ENCODE measurements at regions not wholly inside any gene's neighbourhood (a gene's known extent, or its start where the extent isn't known, plus 50 kb on each side); places are given as distances from the start of the nearest gene placed in this dataset.

GRCh38 chr13:103598671-103599070 is 532.5 kb upstream of the SLC10A2 start:
- Histone ChIP-seq H2AFZ (ENCODE audit: low read length) (no peak overlapping the region), H4K20me1 (ENCODE audit: insufficient read depth, low read length) (no peaks in the 10 kb centered on the region; the same call in 1 of the 2 replicates), H3K9me3 (ENCODE audit: low read length) (no peaks in the 10 kb centered on the region), H3F3A (ENCODE audit: insufficient read depth, low read length) (no peaks in the 10 kb centered on the region), H3K79me2 (ENCODE audit: insufficient read depth, low read length) (no peaks in the 10 kb centered on the region), H3K4me3 (ENCODE audit: low read depth, low read length, poor library complexity, severe bottlenecking) (no peak overlapping the region), H3K36me3 (ENCODE audit: insufficient read depth, low read length) (no peaks in the 10 kb centered on the region), H3K27me3 (ENCODE audit: insufficient read depth, low read length) (no peaks in the 10 kb centered on the region), H3K4me2 (ENCODE audit: low read length) (no peak overlapping the region), H3K27ac (ENCODE audit: low read depth, low read length, poor library complexity, severe bottlenecking) (no peak overlapping the region), H3K4me1 (ENCODE audit: insufficient read depth, low read length, severe bottlenecking) (no peaks in the 10 kb centered on the region), H3K9me2 (ENCODE audit: low read depth, low read length) (peaks cover 2% of the 10 kb centered on the region; the same call in 1 of the 2 replicates), H3K9ac (ENCODE audit: low read length) (no peak overlapping the region)
- no peak for TF ChIP-seq EZH2 (IDR thresholded peaks at IDR 0.05; ENCODE audit: borderline replicate concordance, low read length)
- no peak for TF ChIP-seq CTCF (IDR thresholded peaks at IDR 0.05; ENCODE audit: low read length)

- Histone ChIP-seq H3K79me2 (ENCODE audit: insufficient read depth, low read length) (no peaks in the 10 kb centered on the region), H3K9me3 (ENCODE audit: low read length) (no peaks in the 10 kb centered on the region), H3K4me1 (ENCODE audit: insufficient read depth, low read length, severe bottlenecking) (no peaks in the 10 kb centered on the region), H3K36me3 (ENCODE audit: insufficient read depth, low read length) (no peaks in the 10 kb centered on the region), H3K27me3 (ENCODE audit: insufficient read depth, low read length) (no peaks in the 10 kb centered on the region), H3K9me2 (ENCODE audit: low read depth, low read length) (no peaks in the 10 kb centered on the region), H3F3A (ENCODE audit: insufficient read depth, low read length) (no peaks in the 10 kb centered on the region), H3K4me3 (ENCODE audit: low read depth, low read length, poor library complexity, severe bottlenecking) (no peak overlapping the region), H4K20me1 (ENCODE audit: insufficient read depth, low read length) (no peaks in the 10 kb centered on the region), H2AFZ (ENCODE audit: low read length) (no peak overlapping the region), H3K9ac (ENCODE audit: low read length) (no peak overlapping the region), H3K4me2 (ENCODE audit: low read length) (no peak overlapping the region), H3K27ac (ENCODE audit: low read depth, low read length, poor library complexity, severe bottlenecking) (no peak overlapping the region)
- no peak for TF ChIP-seq EZH2 (IDR thresholded peaks at IDR 0.05; ENCODE audit: borderline replicate concordance, low read length)
- no peak for TF ChIP-seq CTCF (IDR thresholded peaks at IDR 0.05; ENCODE audit: low read length)
These were observed 507.2 kb upstream of the SLC10A2 start for GRCh38 chr13:103573446-103573845.

- Histone ChIP-seq H3K27ac (ENCODE audit: low read depth, low read length, poor library complexity, severe bottlenecking) (no peak overlapping the region), H2AFZ (ENCODE audit: low read length) (no peak overlapping the region), H3K27me3 (ENCODE audit: insufficient read depth, low read length) (no peaks in the 10 kb centered on the region), H3K4me1 (ENCODE audit: insufficient read depth, low read length, severe bottlenecking) (no peaks in the 10 kb centered on the region), H3K9me2 (ENCODE audit: low read depth, low read length) (no peaks in the 10 kb centered on the region), H3F3A (ENCODE audit: insufficient read depth, low read length) (no peaks in the 10 kb centered on the region), H3K9me3 (ENCODE audit: low read length) (no peaks in the 10 kb centered on the region), H4K20me1 (ENCODE audit: insufficient read depth, low read length) (no peaks in the 10 kb centered on the region), H3K4me3 (ENCODE audit: low read depth, low read length, poor library complexity, severe bottlenecking) (no peak overlapping the region), H3K4me2 (ENCODE audit: low read length) (no peak overlapping the region), H3K36me3 (ENCODE audit: insufficient read depth, low read length) (no peaks in the 10 kb centered on the region), H3K9ac (ENCODE audit: low read length) (no peak overlapping the region), H3K79me2 (ENCODE audit: insufficient read depth, low read length) (no peaks in the 10 kb centered on the region)
- no peak for TF ChIP-seq CTCF (IDR thresholded peaks at IDR 0.05; ENCODE audit: low read length)
- TF ChIP-seq EZH2 (IDR thresholded peaks at IDR 0.05; ENCODE audit: borderline replicate concordance, low read length): no peak
These were observed 502.1 kb upstream of the SLC10A2 start for GRCh38 chr13:103568314-103568713.
